ENCODE measurements at regions not wholly inside any gene's neighbourhood (a gene's known extent, or its start where the extent isn't known, plus 50 kb on each side); places are given as distances from the start of the nearest gene placed in this dataset.
"Not testable (repeated sequence)": the region's sequence is repeated elsewhere in the genome, so short reads cannot be mapped to it uniquely, and the experiment has no call there.

DNA sequence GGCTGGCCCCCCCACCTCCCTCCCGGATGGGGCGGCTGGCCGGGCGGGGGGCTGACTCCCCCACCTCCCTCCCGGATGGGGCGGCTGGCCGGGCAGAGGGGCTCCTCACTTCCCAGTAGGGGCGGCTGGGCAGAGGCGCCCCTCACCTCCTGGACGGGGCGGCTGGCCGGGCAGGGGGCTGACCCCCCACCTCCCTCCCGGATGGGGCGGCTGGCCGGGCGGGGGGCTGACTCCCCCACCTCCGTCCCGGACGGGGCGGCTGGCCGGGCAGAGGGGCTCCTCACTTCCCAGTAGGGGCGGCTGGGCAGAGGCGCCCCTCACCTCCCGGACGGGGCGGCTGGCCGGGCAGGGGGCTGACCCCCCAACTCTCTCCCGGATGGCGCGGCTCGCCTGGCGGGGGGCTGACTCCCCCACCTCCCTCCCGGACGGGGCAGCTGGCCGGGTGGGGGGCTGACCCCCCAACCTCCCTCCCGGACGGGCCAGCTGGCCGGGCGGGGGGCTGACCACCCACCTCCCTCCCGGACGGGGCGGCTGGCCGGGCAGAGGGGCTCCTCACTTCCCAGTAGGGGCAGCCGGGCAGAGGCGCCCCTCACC, 194.1 kb upstream of the GRIA1 start:
- CTCF ChIA-PET; POLR2A ChIA-PET; FAIRE-seq; H3K4me1 ChIP-seq; H3K4me2 ChIP-seq; H3K27ac ChIP-seq; DNase-seq (ENCODE audit: low read depth in 1 of 2, low spot score in 1 of 2); H3K4me3 ChIP-seq; ATAC-seq; H3K9me3 ChIP-seq: not testable (repeated sequence)
- WGBS (ENCODE audit: missing lambda C conversion rate): no CpG with 5 or more reads among the region's 45 CpGs

DNA sequence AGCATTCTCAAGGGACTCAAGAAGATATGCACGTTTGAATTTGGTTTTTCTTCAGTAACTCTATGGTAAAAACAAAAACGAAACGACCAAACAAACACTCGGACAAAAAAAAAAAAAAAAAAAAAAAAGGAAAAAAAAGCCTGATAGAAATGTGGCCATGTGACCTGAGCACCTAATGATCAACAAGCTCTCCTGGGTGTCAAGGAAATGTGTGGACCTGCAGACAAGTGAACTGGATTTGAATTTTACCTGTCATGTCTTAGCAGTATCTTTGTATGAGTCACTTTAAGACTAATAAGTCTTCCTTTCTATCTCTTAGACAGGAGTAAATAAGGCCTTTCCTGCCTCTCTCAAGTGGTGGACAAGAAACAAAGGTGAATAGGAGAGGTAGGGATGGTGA, 190.6 kb upstream of the GRIA1 start:
- WGBS (ENCODE audit: missing lambda C conversion rate): 0% methylated on average over 4 of the region's 4 CpGs
- Histone ChIP-seq H3K4me3 (no peak overlapping the region), H3K9me3 (no peaks in the 10 kb centered on the region), H3K27ac (no peak overlapping the region), H3K4me2 (no peak overlapping the region), H3K4me1 (no peaks in the 10 kb centered on the region)
- DNase-seq (ENCODE audit: low read depth in 1 of 2, low spot score in 1 of 2) (no peak), ATAC-seq (no peak), FAIRE-seq (no peak)
- ChIA-PET POLR2A (no interaction called here), CTCF (no interaction called here)
- no peak for TF ChIP-seq KDM5A (IDR thresholded peaks at IDR 0.05)
- no peak for TF ChIP-seq CBX2 (IDR thresholded peaks at IDR 0.05; ENCODE audit: borderline replicate concordance, low read depth)
- TF ChIP-seq EP300 (IDR thresholded peaks at IDR 0.05): no peak
- TF ChIP-seq MAX (IDR thresholded peaks at IDR 0.05): no peak
- no peak for TF ChIP-seq E2F6 (IDR thresholded peaks at IDR 0.05; ENCODE audit: borderline replicate concordance, low read depth)
- TF ChIP-seq CBX8 (IDR thresholded peaks at IDR 0.05): no peak

DNA sequence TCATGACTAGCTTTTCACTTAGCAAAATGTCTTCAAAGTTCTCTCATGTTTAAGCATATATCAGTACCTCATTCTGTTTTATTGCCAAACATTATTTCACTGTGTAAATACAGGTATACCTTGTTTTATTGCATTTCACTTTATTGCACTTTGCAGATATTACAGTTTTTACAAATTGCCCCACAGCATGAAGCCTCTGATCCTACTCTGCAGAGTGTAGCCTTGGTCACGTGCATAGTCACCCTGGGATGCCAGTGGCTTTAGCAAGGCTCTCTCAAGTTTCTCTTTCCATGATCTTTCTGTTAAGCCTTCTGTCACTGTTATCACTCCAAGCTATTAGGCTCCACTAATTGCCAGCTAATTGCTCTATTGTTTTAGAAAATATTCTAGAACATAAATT, 182.2 kb upstream of the GRIA1 start:
- ChIA-PET POLR2A (no interaction called here), CTCF (no interaction called here)
- 0% methylated on average over 1 of the region's 1 CpG for WGBS (ENCODE audit: missing lambda C conversion rate)
- FAIRE-seq: no peak
- no peak overlapping the region for H3K27ac ChIP-seq
- DNase-seq (ENCODE audit: low read depth in 1 of 2, low spot score in 1 of 2): no peak
- ATAC-seq: no peak
- H3K4me2 ChIP-seq: no peak overlapping the region
- H3K4me1 ChIP-seq: no peaks in the 10 kb centered on the region
- H3K4me3 ChIP-seq: no peak overlapping the region
- no peaks in the 10 kb centered on the region for H3K9me3 ChIP-seq
- TF ChIP-seq GATA3 (IDR thresholded peaks at IDR 0.05; ENCODE audit: borderline replicate concordance) (no peak), POLR2AphosphoS2 (conservative IDR thresholded peaks at IDR 0.05; ENCODE audit: low read length) (no peak), TP53 (CRISPR knock-in tag; IDR thresholded peaks at IDR 0.05) (no peak)

- no peak overlapping the region for H3K27ac ChIP-seq
- POLR2A ChIA-PET: no interaction called here
- DNase-seq (ENCODE audit: low read depth in 1 of 2, low spot score in 1 of 2) (no peak), ATAC-seq (no peak), FAIRE-seq (no peak)
- WGBS (ENCODE audit: missing lambda C conversion rate): 3% methylated on average over 4 of the region's 4 CpGs
- CTCF ChIA-PET: interaction anchor here (1.0 kb wide), 1 partner anchor 59 kb away, joined by 3 read pairs; no protein-coding TSS in a partner anchor
- H3K4me1 ChIP-seq: no peaks in the 10 kb centered on the region
- H3K9me3 ChIP-seq: no peaks in the 10 kb centered on the region; the same call in 2 of the 3 replicates
- H3K4me3 ChIP-seq: no peak overlapping the region
- TF ChIP-seq JUN (IDR thresholded peaks at IDR 0.05): no peak
- TF ChIP-seq, protein P1, sequence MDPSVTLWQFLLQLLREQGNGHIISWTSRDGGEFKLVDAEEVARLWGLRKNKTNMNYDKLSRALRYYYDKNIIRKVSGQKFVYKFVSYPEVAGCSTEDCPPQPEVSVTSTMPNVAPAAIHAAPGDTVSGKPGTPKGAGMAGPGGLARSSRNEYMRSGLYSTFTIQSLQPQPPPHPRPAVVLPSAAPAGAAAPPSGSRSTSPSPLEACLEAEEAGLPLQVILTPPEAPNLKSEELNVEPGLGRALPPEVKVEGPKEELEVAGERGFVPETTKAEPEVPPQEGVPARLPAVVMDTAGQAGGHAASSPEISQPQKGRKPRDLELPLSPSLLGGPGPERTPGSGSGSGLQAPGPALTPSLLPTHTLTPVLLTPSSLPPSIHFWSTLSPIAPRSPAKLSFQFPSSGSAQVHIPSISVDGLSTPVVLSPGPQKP (IDR thresholded peaks at IDR 0.05; ENCODE audit: low read depth, low read length): no peak
- TF ChIP-seq E2F6 (IDR thresholded peaks at IDR 0.05; ENCODE audit: borderline replicate concordance, low read depth): no peak
- no peak for TF ChIP-seq ESRRA (IDR thresholded peaks at IDR 0.05; ENCODE audit: borderline replicate concordance, low read length)
- H3K4me2 ChIP-seq: no peak overlapping the region
Measured at GRCh38 chr5:153318556-153318955, 171.9 kb upstream of the GRIA1 start.

GRCh38 chr5:153321478-153321877, 169.0 kb upstream of the GRIA1 start:
- H3K4me1 ChIP-seq: no peaks in the 10 kb centered on the region
- no peak overlapping the region for H3K27ac ChIP-seq
- H3K4me2 ChIP-seq: no peak overlapping the region
- no peaks in the 10 kb centered on the region for H3K9me3 ChIP-seq
- TF ChIP-seq CEBPB (IDR thresholded peaks at IDR 0.05) (no peak), EHF (CRISPR knock-in tag; IDR thresholded peaks at IDR 0.05) (no peak), CHD4 (IDR thresholded peaks at IDR 0.05; ENCODE audit: borderline replicate concordance) (no peak), MYC (IDR thresholded peaks at IDR 0.05; ENCODE audit: borderline replicate concordance, low read length) (no peak), SMC3 (IDR thresholded peaks at IDR 0.05) (no peak), NR3C1 (IDR thresholded peaks at IDR 0.05) (no peak), ZNF302 (CRISPR knock-in tag; IDR thresholded peaks at IDR 0.05) (no peak), HDAC2 (IDR thresholded peaks at IDR 0.05) (no peak), EHMT2 (IDR thresholded peaks at IDR 0.05; ENCODE audit: low read depth) (no peak), EP300 (IDR thresholded peaks at IDR 0.05) (no peak), CBX2 (IDR thresholded peaks at IDR 0.05; ENCODE audit: borderline replicate concordance, low read depth) (no peak), HOXB13 (CRISPR knock-in tag; IDR thresholded peaks at IDR 0.05; ENCODE audit: low read depth) (no peak), HES2 (IDR thresholded peaks at IDR 0.05) (no peak), ATOH8 (CRISPR knock-in tag; IDR thresholded peaks at IDR 0.05; ENCODE audit: low read depth) (no peak), USF2 (IDR thresholded peaks at IDR 0.05) (no peak)
- no peak overlapping the region for H3K4me3 ChIP-seq
- ChIA-PET POLR2A (no interaction called here), CTCF (no interaction called here)
- FAIRE-seq (no peak), DNase-seq (ENCODE audit: low read depth in 1 of 2, low spot score in 1 of 2) (no peak), ATAC-seq (no peak)
- 0% methylated on average over 1 of the region's 1 CpG for WGBS (ENCODE audit: missing lambda C conversion rate)
